Endothelial cell (in vitro differentiated cells): ENCODE measurements at regions not wholly inside any gene's neighbourhood (a gene's known extent, or its start where the extent isn't known, plus 50 kb on each side); places are given as distances from the start of the nearest gene placed in this dataset.

Experiments
- DNase-seq: peaks from one replicate; pipeline ENCODE4 v3.0.0; 2021; ENCODE audit warnings: low spot score
- H3K27ac Mint-ChIP-seq: one replicate; pipeline ENCODE4 v1.8.0; 2021; ENCODE audit warnings: mixed read lengths, inconsistent platforms; ENCODE audit not compliant: unreplicated experiment
- H3K27me3 Mint-ChIP-seq: one replicate; pipeline ENCODE4 v1.8.0; 2021; ENCODE audit warnings: mild to moderate bottlenecking, moderate library complexity, mixed read lengths, inconsistent platforms; ENCODE audit not compliant: unreplicated experiment
- H3K36me3 Mint-ChIP-seq: one replicate; pipeline ENCODE4 v1.8.0; 2021; ENCODE audit warnings: mild to moderate bottlenecking, low read depth, mixed read lengths, inconsistent platforms; ENCODE audit not compliant: unreplicated experiment
- H3K4me1 Mint-ChIP-seq: one replicate; pipeline ENCODE4 v1.8.0; 2021; ENCODE audit warnings: mild to moderate bottlenecking, mixed read lengths, inconsistent platforms; ENCODE audit not compliant: unreplicated experiment
- H3K4me3 Mint-ChIP-seq: one replicate; pipeline ENCODE4 v1.8.0; 2021; ENCODE audit warnings: mild to moderate bottlenecking, mixed read lengths, inconsistent platforms; ENCODE audit not compliant: unreplicated experiment
- H3K9me3 Mint-ChIP-seq: one replicate; pipeline ENCODE4 v1.8.0; 2021; ENCODE audit warnings: mixed read lengths, inconsistent platforms; ENCODE audit not compliant: unreplicated experiment
- CTCF ChIP-seq: fragments of 200-600 bp; sonication (generic); IDR thresholded peaks from one replicate; pipeline ENCODE4 v1.5.0; 2021; ENCODE audit warnings: antibody characterized with exemption; ENCODE audit not compliant: unreplicated experiment

- DNase-seq, result no peak
- no peak overlapping the region for H3K27ac Mint-ChIP-seq
- no peaks in the 10 kb centered on the region for H3K4me1 Mint-ChIP-seq
- no peak overlapping the region for H3K4me3 Mint-ChIP-seq
- no peaks in the 10 kb centered on the region for H3K9me3 Mint-ChIP-seq
- no peaks in the 10 kb centered on the region for H3K36me3 Mint-ChIP-seq
- TF ChIP-seq CTCF, result no peak
- H3K27me3 Mint-ChIP-seq, result no peaks in the 10 kb centered on the region
These were observed 757.1 kb upstream of the ADGRL3 start for GRCh38 chr4:60443068-60443467.

GRCh38 chr4:60443796-60444195, 756.3 kb upstream of the ADGRL3 start:
- H3K27me3 Mint-ChIP-seq, result no peaks in the 10 kb centered on the region
- H3K9me3 Mint-ChIP-seq, result no peaks in the 10 kb centered on the region
- H3K36me3 Mint-ChIP-seq, result no peaks in the 10 kb centered on the region
- H3K4me3 Mint-ChIP-seq, result no peak overlapping the region
- H3K27ac Mint-ChIP-seq, result no peak overlapping the region
- DNase-seq, result no peak
- TF ChIP-seq CTCF, result no peak
- no peaks in the 10 kb centered on the region for H3K4me1 Mint-ChIP-seq

GRCh38 chr4:60450054-60450453, 750.1 kb upstream of the ADGRL3 start:
- Mint-ChIP-seq H3K4me1 (no peaks in the 10 kb centered on the region), H3K36me3 (no peaks in the 10 kb centered on the region), H3K27ac (no peak overlapping the region), H3K9me3 (no peaks in the 10 kb centered on the region), H3K4me3 (no peak overlapping the region), H3K27me3 (no peaks in the 10 kb centered on the region)
- TF ChIP-seq CTCF, result no peak
- no peak for DNase-seq

- H3K27me3 Mint-ChIP-seq, result no peaks in the 10 kb centered on the region
- DNase-seq, result no peak
- no peak overlapping the region for H3K27ac Mint-ChIP-seq
- no peaks in the 10 kb centered on the region for H3K4me1 Mint-ChIP-seq
- H3K9me3 Mint-ChIP-seq, result no peaks in the 10 kb centered on the region
- TF ChIP-seq CTCF, result no peak
- no peak overlapping the region for H3K4me3 Mint-ChIP-seq
- H3K36me3 Mint-ChIP-seq, result no peaks in the 10 kb centered on the region
These were observed 747.9 kb upstream of the ADGRL3 start for GRCh38 chr4:60452266-60452665.

GRCh38 chr4:60455380-60455779, 744.7 kb upstream of the ADGRL3 start:
- no peak for DNase-seq
- Mint-ChIP-seq H3K36me3 (no peaks in the 10 kb centered on the region), H3K4me1 (no peaks in the 10 kb centered on the region), H3K27ac (no peak overlapping the region), H3K9me3 (no peaks in the 10 kb centered on the region), H3K27me3 (no peaks in the 10 kb centered on the region), H3K4me3 (no peak overlapping the region)
- TF ChIP-seq CTCF, result no peak
